Lower leg skin (tissue), 3 donors: ENCODE measurements at regions not wholly inside any gene's neighbourhood (a gene's known extent, or its start where the extent isn't known, plus 50 kb on each side); places are given as distances from the start of the nearest gene placed in this dataset.

Experiments
- CTCF ChIP-seq, 3 donors: fragments of 450-650 bp; IDR thresholded peaks; one replicate each; pipeline ENCODE4 v1.5.1; 2016; ENCODE audit warnings: antibody characterized with exemption in 3 of 3, mild to moderate bottlenecking in 3 of 3, moderate library complexity in 2 of 3
- POLR2A ChIP-seq, 2 donors: fragments of 450-650 bp; IDR thresholded peaks; one replicate each; pipeline ENCODE4 v1.6.1; 2016 to 2017; ENCODE audit warnings: antibody characterized with exemption in 2 of 2, mild to moderate bottlenecking in 1 of 2, moderate library complexity in 1 of 2

GRCh38 chr12:123056053-123056452 lies 75.6 kb downstream of the ARL6IP4 start:
- TF ChIP-seq CTCF (IDR thresholded peaks at IDR 0.05) (no peak), POLR2A (IDR thresholded peaks at IDR 0.05) (no peak)
